ENCODE measurements at regions not wholly inside any gene's neighbourhood (a gene's known extent, or its start where the extent isn't known, plus 50 kb on each side); places are given as distances from the start of the nearest gene placed in this dataset.
A peak's percentile ranks its signal among the peaks of the same experiment; 100 is the strongest.

DNA sequence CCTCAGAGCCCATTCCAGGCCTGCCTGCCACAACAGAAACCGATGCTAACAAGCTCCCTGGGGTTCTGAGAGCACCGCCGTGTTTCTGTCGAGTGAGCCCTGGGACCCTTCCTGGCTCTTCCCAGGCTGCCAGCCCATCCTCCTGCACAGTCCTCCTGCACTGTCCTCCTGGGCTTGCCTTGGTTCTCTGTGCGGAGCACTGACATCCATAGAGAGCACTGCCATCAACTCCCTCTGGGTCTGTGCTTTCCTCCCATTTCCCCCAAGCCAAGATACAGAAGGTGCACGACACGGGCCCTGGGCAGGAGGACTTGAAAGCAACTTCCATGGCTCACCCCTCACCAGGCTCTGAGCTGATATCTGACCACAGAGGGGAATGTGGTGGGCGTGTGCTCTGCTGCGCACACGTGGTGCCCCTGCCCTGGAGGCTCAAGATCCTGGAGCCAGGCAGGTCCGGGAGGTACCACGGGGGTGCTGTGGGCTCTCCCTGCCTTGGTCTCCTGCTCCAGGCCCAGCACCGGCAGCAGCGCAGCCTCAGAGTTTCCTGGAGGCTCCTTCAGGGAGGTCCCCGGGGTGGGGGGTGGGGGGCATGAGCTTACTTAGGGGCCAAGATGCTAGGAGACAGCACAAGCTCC, 304.2 kb downstream of the BRD1 start:
- intact Hi-C loops (cut with DNase I; ENCODE audit: low total_unique reads): no loop called here
- DNase-seq: no peak
- TF ChIP-seq POLR2AphosphoS5 (IDR thresholded peaks at IDR 0.05): no peak
- no peak for TF ChIP-seq CTCF (IDR thresholded peaks at IDR 0.05 in 8 of 11, conservative IDR thresholded peaks at IDR 0.05 in 3 of 11)
- TF ChIP-seq POLR2A (IDR thresholded peaks at IDR 0.05): no peak

DNA sequence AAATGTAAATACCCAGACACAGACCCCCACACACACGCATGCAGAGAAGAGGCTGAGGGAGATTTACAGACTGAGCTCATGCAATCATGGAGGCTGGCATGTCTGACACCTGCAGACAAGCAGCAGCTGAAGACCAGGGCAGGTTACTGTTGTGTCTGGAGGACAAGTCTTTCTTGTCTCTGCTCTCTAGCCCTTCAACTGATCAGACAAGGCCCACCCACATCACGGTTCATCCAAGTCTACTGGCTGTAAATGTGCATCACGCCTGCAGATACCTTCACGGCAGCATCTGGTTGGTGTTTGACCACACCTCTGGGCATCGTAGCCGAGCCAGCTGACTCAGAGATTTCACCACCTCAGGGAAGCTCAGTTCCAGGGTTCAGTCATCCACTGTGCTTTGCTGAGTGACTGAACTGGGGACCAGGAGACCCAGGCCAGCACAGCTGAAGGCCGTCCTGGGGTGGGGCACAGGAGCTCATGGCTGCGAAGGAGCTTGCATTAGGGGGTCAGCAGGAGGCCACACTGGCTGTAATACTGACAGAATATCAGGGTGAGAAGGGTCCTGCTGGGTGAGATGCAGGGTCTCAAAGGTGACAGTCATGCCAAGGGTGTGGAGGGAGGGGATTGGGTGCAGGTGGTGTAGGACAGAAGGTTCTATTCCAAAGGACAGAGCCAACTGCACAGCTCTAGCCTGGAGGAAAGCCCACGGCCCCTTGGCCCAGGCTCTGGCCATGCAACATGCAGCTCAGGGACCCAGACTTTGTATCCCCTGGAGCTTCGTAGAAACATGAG, 304.9 kb downstream of the BRD1 start:
- TF ChIP-seq POLR2AphosphoS5 (IDR thresholded peaks at IDR 0.05) (no peak), POLR2A (IDR thresholded peaks at IDR 0.05) (no peak), CTCF (IDR thresholded peaks at IDR 0.05 in 8 of 11, conservative IDR thresholded peaks at IDR 0.05 in 3 of 11) (no peak)
- peak; percentile 58 for DNase-seq
- 90 to 98% (median 92%) methylated on average over 3 to 10 of the region's 10 CpGs for WGBS, 5 donors
- Histone ChIP-seq H3K27ac (peak overlapping the region in 3 of 8 donors; percentile 22 to 30 (median 26)), H3K9me3 (peaks cover 0 to 6% (median 0%) of the 10 kb centered on the region in 8 donors), H3K36me3 (no peaks in the 10 kb centered on the region), H3K4me1 (peaks cover 0 to 30% (median 17%) of the 10 kb centered on the region in 6 donors), H3K27me3 (replicated peaks in 1 of 7) (no peaks in the 10 kb centered on the region), H3K4me3 (no peak overlapping the region)
- intact Hi-C loops (cut with DNase I; ENCODE audit: low total_unique reads): no loop called here

More for the DNA sequence above, 304.2 kb downstream of the BRD1 start:
- H3K27ac ChIP-seq: peak overlapping the region in 1 of 8 donors; percentile 30
- H3K4me3 ChIP-seq: no peak overlapping the region
- peaks cover 0 to 27% (median 17%) of the 10 kb centered on the region in 6 donors for H3K4me1 ChIP-seq
- H3K36me3 ChIP-seq: no peaks in the 10 kb centered on the region
- WGBS, 5 donors: 80 to 89% (median 86%) methylated on average over 11 to 15 of the region's 15 CpGs
- H3K27me3 ChIP-seq (replicated peaks in 1 of 7): no peaks in the 10 kb centered on the region
- H3K9me3 ChIP-seq: peaks cover 0 to 6% (median 0%) of the 10 kb centered on the region in 8 donors

GRCh38 chr22:49521787-49522224, 305.9 kb downstream of the BRD1 start:
- no peaks in the 10 kb centered on the region for H3K36me3 ChIP-seq
- TF ChIP-seq CTCF (IDR thresholded peaks at IDR 0.05 in 8 of 11, conservative IDR thresholded peaks at IDR 0.05 in 3 of 11): no peak
- TF ChIP-seq POLR2AphosphoS5 (IDR thresholded peaks at IDR 0.05): peak in 1 of 3 donors; percentile 61
- no peaks in the 10 kb centered on the region for H3K27me3 ChIP-seq (replicated peaks in 1 of 7)
- peak; percentile 56 for DNase-seq
- intact Hi-C loops (cut with DNase I; ENCODE audit: low total_unique reads): no loop called here
- 73 to 90% (median 75%) methylated on average over 6 of the region's 6 CpGs for WGBS, 5 donors
- H3K9me3 ChIP-seq: peaks cover 0 to 6% (median 0%) of the 10 kb centered on the region in 8 donors
- H3K4me1 ChIP-seq: peaks cover 0 to 30% (median 17%) of the 10 kb centered on the region in 6 donors
- H3K4me3 ChIP-seq: no peak overlapping the region
- H3K27ac ChIP-seq: peak overlapping the region in 1 of 8 donors; percentile 45

All from spleen (tissue), 11 donors.